HepG2 (cell line): ENCODE measurements at regions not wholly inside any gene's neighbourhood (a gene's known extent, or its start where the extent isn't known, plus 50 kb on each side); places are given as distances from the start of the nearest gene placed in this dataset.

ENCODE experiments used
- BCL6 ChIP-seq: IDR thresholded peaks from 2 replicates; pipeline ENCODE4 v1.6.1; 2016; ENCODE audit warnings: missing genetic modification reagents, missing compliant biosample characterization
- DPF2 ChIP-seq: sonication (generic); formaldehyde crosslinking; IDR thresholded peaks from 2 replicates; pipeline ENCODE4 v1.4.0; 2020; ENCODE audit warnings: mild to moderate bottlenecking, low read depth, missing genetic modification reagents, borderline replicate concordance
- HCFC1 ChIP-seq: fragments of 150-350 bp; IDR thresholded peaks from 2 replicates; pipeline ENCODE4 v1.6.1; 2014; ENCODE audit warnings: low read depth, low read length
- SSRP1 ChIP-seq: IDR thresholded peaks from 2 replicates; pipeline ENCODE4 v1.6.1; 2016; ENCODE audit warnings: control low read depth
- TAF1 ChIP-seq: sonication (generic); formaldehyde crosslinking; IDR thresholded peaks from 2 replicates; pipeline ENCODE4 v1.4.0; 2020; ENCODE audit warnings: missing genetic modification reagents
- ZFY ChIP-seq: sonication (generic); formaldehyde crosslinking; IDR thresholded peaks from 2 replicates; pipeline ENCODE4 v1.4.0; 2020; ENCODE audit warnings: missing genetic modification reagents
- ZMYM3 ChIP-seq: sonication (generic); formaldehyde crosslinking; IDR thresholded peaks from 2 replicates; pipeline ENCODE4 v1.5.1; 2020; ENCODE audit warnings: mild to moderate bottlenecking, missing genetic modification reagents
- ZMYM4 ChIP-seq: sonication (generic); formaldehyde crosslinking; IDR thresholded peaks from 2 replicates; pipeline ENCODE4 v1.8.1; 2023; ENCODE audit warnings: mild to moderate bottlenecking, missing genetic modification reagents
- ZNF24 ChIP-seq: fragments of 450-650 bp; IDR thresholded peaks from 2 replicates; pipeline ENCODE4 v1.6.1; 2017; ENCODE audit warnings: antibody characterized with exemption, mild to moderate bottlenecking
- ZNF3 ChIP-seq: IDR thresholded peaks from 2 replicates; pipeline ENCODE4 v1.7.0; 2017; ENCODE audit warnings: inconsistent platforms
- ZNF446 ChIP-seq: sonication (generic); formaldehyde crosslinking; IDR thresholded peaks from 2 replicates; pipeline ENCODE4 v1.5.0; 2020; ENCODE audit warnings: mild to moderate bottlenecking, missing genetic modification reagents
- TF ChIP-seq, protein P1 (sequence below): sonication (generic); formaldehyde crosslinking; IDR thresholded peaks from 2 replicates; pipeline ENCODE4 v1.4.0; 2020; ENCODE audit warnings: mild to moderate bottlenecking, missing genetic modification reagents
- TF ChIP-seq, protein P2 (sequence below): IDR thresholded peaks from 2 replicates; pipeline ENCODE4 v1.6.1; 2016; ENCODE audit warnings: low read depth, borderline replicate concordance
- TF ChIP-seq, protein P3 (sequence below): sonication (generic); formaldehyde crosslinking; IDR thresholded peaks from 2 replicates; pipeline ENCODE4 v1.5.1; 2020; ENCODE audit warnings: mild to moderate bottlenecking, missing genetic modification reagents, borderline replicate concordance

DNA sequence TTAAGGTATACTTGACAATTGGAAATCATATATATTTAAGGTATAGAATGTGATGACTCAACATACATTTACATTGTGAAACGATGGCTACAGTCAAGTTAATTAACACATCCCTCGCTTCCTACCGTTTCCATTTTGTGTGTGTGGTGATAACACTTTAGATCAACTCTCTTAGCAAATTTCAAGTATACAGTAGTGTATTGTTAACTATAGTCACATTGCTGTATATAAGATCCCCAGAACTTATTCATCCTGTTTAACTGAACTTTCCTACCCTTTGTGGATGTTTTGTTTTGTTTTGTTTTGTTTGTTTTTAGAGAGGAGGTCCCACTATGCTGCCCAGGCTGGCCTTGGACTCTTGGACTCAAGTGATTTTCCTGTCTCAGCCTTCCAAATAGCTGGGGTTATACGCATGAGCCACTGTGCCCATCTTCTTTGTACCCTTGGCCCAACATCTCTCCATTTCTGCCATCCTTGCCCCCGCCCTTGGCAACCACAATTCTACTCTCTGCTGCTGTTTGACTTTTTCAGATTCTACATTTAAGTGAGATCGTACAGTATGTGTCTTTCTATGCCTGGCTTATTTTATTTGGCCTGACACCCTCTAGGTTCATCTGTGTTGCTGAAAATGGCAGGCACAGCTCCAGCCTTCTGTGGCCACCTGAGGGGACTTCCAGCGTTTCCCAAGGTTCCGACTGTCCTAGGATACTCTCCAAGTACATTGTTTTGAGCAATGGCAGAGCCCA is 90.5 kb upstream of the SNX9 start (continued):
- TF ChIP-seq SSRP1 (CRISPR knock-in tag) (no peak), DPF2 (CRISPR knock-in tag) (peak; percentile 70; the same call in 1 of the 2 replicates), ZNF446 (CRISPR knock-in tag) (no peak), ZNF24 (no peak), ZMYM3 (CRISPR knock-in tag) (peak; percentile 74), TAF1 (no peak), ZFY (CRISPR knock-in tag) (0 out of 2 replicates have a peak, but pooled peaks have one; percentile 7), ZNF3 (no peak), HCFC1 (no peak), BCL6 (CRISPR knock-in tag) (peak; percentile 43), ZMYM4 (CRISPR knock-in tag) (peak; percentile 58; the same call in 1 of the 2 replicates)
- TF ChIP-seq, protein P1, sequence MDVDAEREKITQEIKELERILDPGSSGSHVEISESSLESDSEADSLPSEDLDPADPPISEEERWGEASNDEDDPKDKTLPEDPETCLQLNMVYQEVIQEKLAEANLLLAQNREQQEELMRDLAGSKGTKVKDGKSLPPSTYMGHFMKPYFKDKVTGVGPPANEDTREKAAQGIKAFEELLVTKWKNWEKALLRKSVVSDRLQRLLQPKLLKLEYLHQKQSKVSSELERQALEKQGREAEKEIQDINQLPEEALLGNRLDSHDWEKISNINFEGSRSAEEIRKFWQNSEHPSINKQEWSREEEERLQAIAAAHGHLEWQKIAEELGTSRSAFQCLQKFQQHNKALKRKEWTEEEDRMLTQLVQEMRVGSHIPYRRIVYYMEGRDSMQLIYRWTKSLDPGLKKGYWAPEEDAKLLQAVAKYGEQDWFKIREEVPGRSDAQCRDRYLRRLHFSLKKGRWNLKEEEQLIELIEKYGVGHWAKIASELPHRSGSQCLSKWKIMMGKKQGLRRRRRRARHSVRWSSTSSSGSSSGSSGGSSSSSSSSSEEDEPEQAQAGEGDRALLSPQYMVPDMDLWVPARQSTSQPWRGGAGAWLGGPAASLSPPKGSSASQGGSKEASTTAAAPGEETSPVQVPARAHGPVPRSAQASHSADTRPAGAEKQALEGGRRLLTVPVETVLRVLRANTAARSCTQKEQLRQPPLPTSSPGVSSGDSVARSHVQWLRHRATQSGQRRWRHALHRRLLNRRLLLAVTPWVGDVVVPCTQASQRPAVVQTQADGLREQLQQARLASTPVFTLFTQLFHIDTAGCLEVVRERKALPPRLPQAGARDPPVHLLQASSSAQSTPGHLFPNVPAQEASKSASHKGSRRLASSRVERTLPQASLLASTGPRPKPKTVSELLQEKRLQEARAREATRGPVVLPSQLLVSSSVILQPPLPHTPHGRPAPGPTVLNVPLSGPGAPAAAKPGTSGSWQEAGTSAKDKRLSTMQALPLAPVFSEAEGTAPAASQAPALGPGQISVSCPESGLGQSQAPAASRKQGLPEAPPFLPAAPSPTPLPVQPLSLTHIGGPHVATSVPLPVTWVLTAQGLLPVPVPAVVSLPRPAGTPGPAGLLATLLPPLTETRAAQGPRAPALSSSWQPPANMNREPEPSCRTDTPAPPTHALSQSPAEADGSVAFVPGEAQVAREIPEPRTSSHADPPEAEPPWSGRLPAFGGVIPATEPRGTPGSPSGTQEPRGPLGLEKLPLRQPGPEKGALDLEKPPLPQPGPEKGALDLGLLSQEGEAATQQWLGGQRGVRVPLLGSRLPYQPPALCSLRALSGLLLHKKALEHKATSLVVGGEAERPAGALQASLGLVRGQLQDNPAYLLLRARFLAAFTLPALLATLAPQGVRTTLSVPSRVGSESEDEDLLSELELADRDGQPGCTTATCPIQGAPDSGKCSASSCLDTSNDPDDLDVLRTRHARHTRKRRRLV (CRISPR knock-in tag) = peak; percentile 63; the same call in 1 of the 2 replicates
- TF ChIP-seq, protein P2, sequence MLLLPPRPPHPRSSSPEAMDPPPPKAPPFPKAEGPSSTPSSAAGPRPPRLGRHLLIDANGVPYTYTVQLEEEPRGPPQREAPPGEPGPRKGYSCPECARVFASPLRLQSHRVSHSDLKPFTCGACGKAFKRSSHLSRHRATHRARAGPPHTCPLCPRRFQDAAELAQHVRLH (CRISPR knock-in tag) = 0 out of 2 replicates have a peak, but pooled peaks have one; percentile 17
- TF ChIP-seq, protein P3, sequence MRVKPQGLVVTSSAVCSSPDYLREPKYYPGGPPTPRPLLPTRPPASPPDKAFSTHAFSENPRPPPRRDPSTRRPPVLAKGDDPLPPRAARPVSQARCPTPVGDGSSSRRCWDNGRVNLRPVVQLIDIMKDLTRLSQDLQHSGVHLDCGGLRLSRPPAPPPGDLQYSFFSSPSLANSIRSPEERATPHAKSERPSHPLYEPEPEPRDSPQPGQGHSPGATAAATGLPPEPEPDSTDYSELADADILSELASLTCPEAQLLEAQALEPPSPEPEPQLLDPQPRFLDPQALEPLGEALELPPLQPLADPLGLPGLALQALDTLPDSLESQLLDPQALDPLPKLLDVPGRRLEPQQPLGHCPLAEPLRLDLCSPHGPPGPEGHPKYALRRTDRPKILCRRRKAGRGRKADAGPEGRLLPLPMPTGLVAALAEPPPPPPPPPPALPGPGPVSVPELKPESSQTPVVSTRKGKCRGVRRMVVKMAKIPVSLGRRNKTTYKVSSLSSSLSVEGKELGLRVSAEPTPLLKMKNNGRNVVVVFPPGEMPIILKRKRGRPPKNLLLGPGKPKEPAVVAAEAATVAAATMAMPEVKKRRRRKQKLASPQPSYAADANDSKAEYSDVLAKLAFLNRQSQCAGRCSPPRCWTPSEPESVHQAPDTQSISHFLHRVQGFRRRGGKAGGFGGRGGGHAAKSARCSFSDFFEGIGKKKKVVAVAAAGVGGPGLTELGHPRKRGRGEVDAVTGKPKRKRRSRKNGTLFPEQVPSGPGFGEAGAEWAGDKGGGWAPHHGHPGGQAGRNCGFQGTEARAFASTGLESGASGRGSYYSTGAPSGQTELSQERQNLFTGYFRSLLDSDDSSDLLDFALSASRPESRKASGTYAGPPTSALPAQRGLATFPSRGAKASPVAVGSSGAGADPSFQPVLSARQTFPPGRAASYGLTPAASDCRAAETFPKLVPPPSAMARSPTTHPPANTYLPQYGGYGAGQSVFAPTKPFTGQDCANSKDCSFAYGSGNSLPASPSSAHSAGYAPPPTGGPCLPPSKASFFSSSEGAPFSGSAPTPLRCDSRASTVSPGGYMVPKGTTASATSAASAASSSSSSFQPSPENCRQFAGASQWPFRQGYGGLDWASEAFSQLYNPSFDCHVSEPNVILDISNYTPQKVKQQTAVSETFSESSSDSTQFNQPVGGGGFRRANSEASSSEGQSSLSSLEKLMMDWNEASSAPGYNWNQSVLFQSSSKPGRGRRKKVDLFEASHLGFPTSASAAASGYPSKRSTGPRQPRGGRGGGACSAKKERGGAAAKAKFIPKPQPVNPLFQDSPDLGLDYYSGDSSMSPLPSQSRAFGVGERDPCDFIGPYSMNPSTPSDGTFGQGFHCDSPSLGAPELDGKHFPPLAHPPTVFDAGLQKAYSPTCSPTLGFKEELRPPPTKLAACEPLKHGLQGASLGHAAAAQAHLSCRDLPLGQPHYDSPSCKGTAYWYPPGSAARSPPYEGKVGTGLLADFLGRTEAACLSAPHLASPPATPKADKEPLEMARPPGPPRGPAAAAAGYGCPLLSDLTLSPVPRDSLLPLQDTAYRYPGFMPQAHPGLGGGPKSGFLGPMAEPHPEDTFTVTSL (CRISPR knock-in tag) = peak; percentile 85; the same call in 1 of the 2 replicates
